ENCODE measurements at regions not wholly inside any gene's neighbourhood (a gene's known extent, or its start where the extent isn't known, plus 50 kb on each side); places are given as distances from the start of the nearest gene placed in this dataset.
A peak's percentile ranks its signal among the peaks of the same experiment; 100 is the strongest.

- no peak for DNase-seq (ENCODE audit: low read depth)
- H3K4me3 ChIP-seq (ENCODE audit: low read depth, low read length) = no peak overlapping the region
- no peak for TF ChIP-seq CTCF (IDR thresholded peaks at IDR 0.05; ENCODE audit: insufficient read depth, low read depth, low read length, missing control alignments)
Measured at GRCh38 chr20:6637160-6637579, 130.3 kb upstream of the BMP2 start.

GRCh38 chr20:6636209-6637159, 131.0 kb upstream of the BMP2 start:
- H3K4me3 ChIP-seq (ENCODE audit: low read depth, low read length) = no peak overlapping the region
- no peak for TF ChIP-seq CTCF (IDR thresholded peaks at IDR 0.05; ENCODE audit: insufficient read depth, low read depth, low read length, missing control alignments)
- DNase-seq (ENCODE audit: low read depth) = peak; percentile 16

- DNase-seq (ENCODE audit: low read depth) = peak; percentile 3
- TF ChIP-seq CTCF (IDR thresholded peaks at IDR 0.05; ENCODE audit: insufficient read depth, low read depth, low read length, missing control alignments) = no peak
- H3K4me3 ChIP-seq (ENCODE audit: low read depth, low read length) = no peak overlapping the region
Measured at GRCh38 chr20:6635034-6635736, 132.3 kb upstream of the BMP2 start.

GRCh38 chr20:6632187-6632586, 135.3 kb upstream of the BMP2 start:
- DNase-seq (ENCODE audit: low read depth) = peak; percentile 12
- no peak for TF ChIP-seq CTCF (IDR thresholded peaks at IDR 0.05; ENCODE audit: insufficient read depth, low read depth, low read length, missing control alignments)

GRCh38 chr20:6630514-6630913, 137.0 kb upstream of the BMP2 start:
- no peak for TF ChIP-seq CTCF (IDR thresholded peaks at IDR 0.05; ENCODE audit: insufficient read depth, low read depth, low read length, missing control alignments)
- H3K4me3 ChIP-seq (ENCODE audit: low read depth, low read length) = no peak overlapping the region
- DNase-seq (ENCODE audit: low read depth) = no peak

More at GRCh38 chr20:6632187-6632586, 135.3 kb upstream of the BMP2 start:
- no peak overlapping the region for H3K4me3 ChIP-seq (ENCODE audit: low read depth, low read length)

- DNase-seq (ENCODE audit: low read depth) = no peak
Measured at GRCh38 chr20:6629564-6629963, 137.9 kb upstream of the BMP2 start.

More at GRCh38 chr20:6629564-6629963, 137.9 kb upstream of the BMP2 start:
- no peak overlapping the region for H3K4me3 ChIP-seq (ENCODE audit: low read depth, low read length)
- TF ChIP-seq CTCF (IDR thresholded peaks at IDR 0.05; ENCODE audit: insufficient read depth, low read depth, low read length, missing control alignments) = no peak

Data from GM12865 (cell line).